ENCODE measurements at regions not wholly inside any gene's neighbourhood (a gene's known extent, or its start where the extent isn't known, plus 50 kb on each side); places are given as distances from the start of the nearest gene placed in this dataset.

- no peaks in the 10 kb centered on the region for H3K9me3 ChIP-seq (ENCODE audit: control insufficient read depth, insufficient read depth, low read length)
- no peaks in the 10 kb centered on the region for H4K20me1 ChIP-seq (ENCODE audit: control insufficient read depth, insufficient read depth, low read depth, low read length)
- TF ChIP-seq, protein P1, sequence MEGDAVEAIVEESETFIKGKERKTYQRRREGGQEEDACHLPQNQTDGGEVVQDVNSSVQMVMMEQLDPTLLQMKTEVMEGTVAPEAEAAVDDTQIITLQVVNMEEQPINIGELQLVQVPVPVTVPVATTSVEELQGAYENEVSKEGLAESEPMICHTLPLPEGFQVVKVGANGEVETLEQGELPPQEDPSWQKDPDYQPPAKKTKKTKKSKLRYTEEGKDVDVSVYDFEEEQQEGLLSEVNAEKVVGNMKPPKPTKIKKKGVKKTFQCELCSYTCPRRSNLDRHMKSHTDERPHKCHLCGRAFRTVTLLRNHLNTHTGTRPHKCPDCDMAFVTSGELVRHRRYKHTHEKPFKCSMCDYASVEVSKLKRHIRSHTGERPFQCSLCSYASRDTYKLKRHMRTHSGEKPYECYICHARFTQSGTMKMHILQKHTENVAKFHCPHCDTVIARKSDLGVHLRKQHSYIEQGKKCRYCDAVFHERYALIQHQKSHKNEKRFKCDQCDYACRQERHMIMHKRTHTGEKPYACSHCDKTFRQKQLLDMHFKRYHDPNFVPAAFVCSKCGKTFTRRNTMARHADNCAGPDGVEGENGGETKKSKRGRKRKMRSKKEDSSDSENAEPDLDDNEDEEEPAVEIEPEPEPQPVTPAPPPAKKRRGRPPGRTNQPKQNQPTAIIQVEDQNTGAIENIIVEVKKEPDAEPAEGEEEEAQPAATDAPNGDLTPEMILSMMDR (IDR thresholded peaks at IDR 0.05; ENCODE audit: low read depth, low read length, poor library complexity, severe bottlenecking), result no peak
- no peak for TF ChIP-seq EZH2phosphoT487 (IDR thresholded peaks at IDR 0.05; ENCODE audit: borderline replicate concordance, low read length)
- H3F3A ChIP-seq (ENCODE audit: control insufficient read depth, insufficient read depth), result no peaks in the 10 kb centered on the region
- no peaks in the 10 kb centered on the region for H3K79me2 ChIP-seq (ENCODE audit: control insufficient read depth, low read length)
- H3K27me3 ChIP-seq (ENCODE audit: control insufficient read depth, low read length), result no peaks in the 10 kb centered on the region
- H3K4me1 ChIP-seq (ENCODE audit: control insufficient read depth, low read length), result no peaks in the 10 kb centered on the region
- H3K9me2 ChIP-seq (replicated peaks; ENCODE audit: control insufficient read depth, low read length), result no peaks in the 10 kb centered on the region
- H3K4me2 ChIP-seq (ENCODE audit: low read length), result no peak overlapping the region
- no peaks in the 10 kb centered on the region for H3K36me3 ChIP-seq (ENCODE audit: control insufficient read depth, low read length)
- H3K27ac ChIP-seq (ENCODE audit: low read depth, low read length), result no peak overlapping the region
- no peak overlapping the region for H3K4me3 ChIP-seq (ENCODE audit: low read length)
Observed at GRCh38 chr6:99093456-99094190, 145.9 kb upstream of the FBXL4 start.

DNA sequence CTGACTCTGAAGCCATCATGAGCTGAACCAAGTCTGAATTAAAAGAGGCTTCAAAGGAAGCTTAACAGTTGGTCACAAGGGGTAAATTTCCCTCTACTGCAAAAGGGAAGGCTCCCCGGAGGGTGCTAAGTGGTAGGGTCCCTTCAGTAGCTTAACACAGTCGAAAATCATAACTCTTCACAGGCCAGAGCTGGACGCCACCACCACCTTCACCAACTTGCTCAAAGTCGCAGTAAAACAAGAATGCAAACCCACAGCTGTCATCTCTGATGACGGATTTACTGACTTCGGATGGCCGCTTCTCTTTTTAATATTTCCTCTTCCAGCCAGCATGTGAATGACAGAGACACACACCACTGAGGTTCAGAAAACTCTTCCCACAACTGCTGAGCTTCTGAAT lies 144.7 kb upstream of the FBXL4 start:
- TF ChIP-seq, protein P1 (IDR thresholded peaks at IDR 0.05; ENCODE audit: low read depth, low read length, poor library complexity, severe bottlenecking), result no peak
- TF ChIP-seq EZH2phosphoT487 (IDR thresholded peaks at IDR 0.05; ENCODE audit: borderline replicate concordance, low read length), result no peak
- H3K36me3 ChIP-seq (ENCODE audit: control insufficient read depth, low read length), result no peaks in the 10 kb centered on the region
- H4K20me1 ChIP-seq (ENCODE audit: control insufficient read depth, insufficient read depth, low read depth, low read length), result no peaks in the 10 kb centered on the region
- no peak overlapping the region for H3K4me3 ChIP-seq (ENCODE audit: low read length)
- no peak overlapping the region for H3K27ac ChIP-seq (ENCODE audit: low read depth, low read length)
- no peaks in the 10 kb centered on the region for H3K79me2 ChIP-seq (ENCODE audit: control insufficient read depth, low read length)
- H3K27me3 ChIP-seq (ENCODE audit: control insufficient read depth, low read length), result no peaks in the 10 kb centered on the region
- no peaks in the 10 kb centered on the region for H3K9me3 ChIP-seq (ENCODE audit: control insufficient read depth, insufficient read depth, low read length)
- H3K4me2 ChIP-seq (ENCODE audit: low read length), result no peak overlapping the region
- no peaks in the 10 kb centered on the region for H3K4me1 ChIP-seq (ENCODE audit: control insufficient read depth, low read length)
- H3K9me2 ChIP-seq (replicated peaks; ENCODE audit: control insufficient read depth, low read length), result no peaks in the 10 kb centered on the region
- no peaks in the 10 kb centered on the region for H3F3A ChIP-seq (ENCODE audit: control insufficient read depth, insufficient read depth)

DNA sequence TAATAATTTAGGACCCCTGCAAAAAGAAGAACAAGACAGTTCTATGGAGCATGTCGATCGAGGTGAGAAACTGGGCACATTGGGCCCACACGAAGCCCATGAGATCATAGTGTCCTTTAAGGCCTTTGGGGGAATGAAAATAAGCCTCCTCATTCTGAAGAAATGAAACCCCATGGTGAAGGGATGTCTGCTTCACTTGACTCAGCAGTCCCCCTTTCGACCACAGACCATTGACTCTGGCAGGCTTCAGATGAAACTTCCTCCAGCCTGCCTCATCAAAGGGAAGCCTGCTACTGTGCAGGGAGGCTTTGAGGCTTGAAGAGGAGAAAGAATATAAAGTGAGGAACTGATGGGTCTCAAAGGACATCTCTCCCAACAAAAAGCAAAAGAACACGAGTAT lies 144.2 kb upstream of the FBXL4 start:
- Histone ChIP-seq H3K79me2 (ENCODE audit: control insufficient read depth, low read length) (no peaks in the 10 kb centered on the region), H3K27me3 (ENCODE audit: control insufficient read depth, low read length) (no peaks in the 10 kb centered on the region)

More for the DNA sequence above, 144.2 kb upstream of the FBXL4 start:
- Histone ChIP-seq H3K4me2 (ENCODE audit: low read length) (no peak overlapping the region), H3K4me3 (ENCODE audit: low read length) (no peak overlapping the region), H3K9me3 (ENCODE audit: control insufficient read depth, insufficient read depth, low read length) (no peaks in the 10 kb centered on the region), H3K9me2 (replicated peaks; ENCODE audit: control insufficient read depth, low read length) (no peaks in the 10 kb centered on the region), H4K20me1 (ENCODE audit: control insufficient read depth, insufficient read depth, low read depth, low read length) (no peaks in the 10 kb centered on the region), H3F3A (ENCODE audit: control insufficient read depth, insufficient read depth) (no peaks in the 10 kb centered on the region), H3K4me1 (ENCODE audit: control insufficient read depth, low read length) (no peaks in the 10 kb centered on the region), H3K27ac (ENCODE audit: low read depth, low read length) (no peak overlapping the region), H3K36me3 (ENCODE audit: control insufficient read depth, low read length) (no peaks in the 10 kb centered on the region)
- TF ChIP-seq EZH2phosphoT487 (IDR thresholded peaks at IDR 0.05; ENCODE audit: borderline replicate concordance, low read length), result no peak
- TF ChIP-seq, protein P1 (IDR thresholded peaks at IDR 0.05; ENCODE audit: low read depth, low read length, poor library complexity, severe bottlenecking), result no peak
